Suprapubic skin (tissue), 4 donors: ENCODE measurements at regions not wholly inside any gene's neighbourhood (a gene's known extent, or its start where the extent isn't known, plus 50 kb on each side); places are given as distances from the start of the nearest gene placed in this dataset.

Source experiments
- DNase-seq, 2 donors: peaks; one replicate each; pipeline ENCODE4 v3.0.0-alpha.2; 2019; ENCODE audit warnings: low spot score in 2 of 2
- H3K27ac ChIP-seq: fragments of 200-600 bp; sonication (generic); one replicate; pipeline ENCODE4 v1.5.1; 2019
- H3K27me3 ChIP-seq: fragments of 200-600 bp; sonication (generic); one replicate; pipeline ENCODE4 v1.5.1; 2019
- H3K36me3 ChIP-seq: fragments of 200-600 bp; sonication (generic); one replicate; pipeline ENCODE4 v1.5.1; 2019
- H3K4me1 ChIP-seq: fragments of 200-600 bp; sonication (generic); one replicate; pipeline ENCODE4 v1.5.1; 2019
- H3K4me3 ChIP-seq: fragments of 200-600 bp; sonication (generic); one replicate; pipeline ENCODE4 v1.5.1; 2019; ENCODE audit warnings: mild to moderate bottlenecking
- H3K9me3 ChIP-seq: fragments of 200-600 bp; sonication (generic); one replicate; pipeline ENCODE4 v1.5.1; 2019
- CTCF ChIP-seq, 2 donors: fragments of 200-600 bp in 1 of 2; fragments of 450-650 bp in 1 of 2; sonication (generic) in 1 of 2; IDR thresholded peaks; one replicate each; pipeline ENCODE4 v1.5.1; 2016 to 2019; ENCODE audit warnings: antibody characterized with exemption in 2 of 2, mild to moderate bottlenecking in 1 of 2, moderate library complexity in 1 of 2
- EP300 ChIP-seq: sonication (generic); formaldehyde crosslinking; IDR thresholded peaks from one replicate; pipeline ENCODE4 v1.6.1; 2017; ENCODE audit warnings: antibody characterized with exemption
- POLR2A ChIP-seq, 2 donors: fragments of 450-650 bp; IDR thresholded peaks; one replicate each; pipeline ENCODE4 v1.6.1; 2017; ENCODE audit warnings: antibody characterized with exemption in 2 of 2, mild to moderate bottlenecking in 2 of 2, moderate library complexity in 2 of 2
- POLR2AphosphoS5 ChIP-seq, 3 donors: sonication (generic); formaldehyde crosslinking; IDR thresholded peaks; one replicate each; pipeline ENCODE4 v1.6.1; 2017; ENCODE audit warnings: antibody characterized with exemption in 3 of 3
- WGBS: methylation state at CpG from one replicate; pipeline ENCODE4 v1.1.5; 2018; 5-methylcytosine and 5-hydroxymethylcytosine counted together

- no peak for DNase-seq
- H3K4me1 ChIP-seq: peaks cover 99% of the 10 kb centered on the region
- H3K9me3 ChIP-seq: no peaks in the 10 kb centered on the region
- no peaks in the 10 kb centered on the region for H3K27me3 ChIP-seq
- no peak overlapping the region for H3K27ac ChIP-seq
- TF ChIP-seq POLR2AphosphoS5 (IDR thresholded peaks at IDR 0.05): no peak
- no peak for TF ChIP-seq POLR2A (IDR thresholded peaks at IDR 0.05)
- no peak for TF ChIP-seq CTCF (IDR thresholded peaks at IDR 0.05)
- TF ChIP-seq EP300: no peak
- WGBS: no CpG with 5 or more reads among the region's 11 CpGs
- H3K36me3 ChIP-seq: no peaks in the 10 kb centered on the region
- no peak overlapping the region for H3K4me3 ChIP-seq
Observed at GRCh38 chr17:77379065-77379428, 238.3 kb downstream of the SEC14L1 start.

- 68% methylated on average over 5 of the region's 6 CpGs for WGBS
- H3K27me3 ChIP-seq: no peaks in the 10 kb centered on the region
- peaks cover 100% of the 10 kb centered on the region for H3K4me1 ChIP-seq
- no peak overlapping the region for H3K27ac ChIP-seq
- no peak for TF ChIP-seq EP300
- no peak for TF ChIP-seq POLR2A (IDR thresholded peaks at IDR 0.05)
- no peak for TF ChIP-seq POLR2AphosphoS5 (IDR thresholded peaks at IDR 0.05)
- TF ChIP-seq CTCF (IDR thresholded peaks at IDR 0.05): no peak
- H3K36me3 ChIP-seq: no peaks in the 10 kb centered on the region
- H3K4me3 ChIP-seq: no peak overlapping the region
- DNase-seq: no peak
- no peaks in the 10 kb centered on the region for H3K9me3 ChIP-seq
Observed at GRCh38 chr17:77379832-77380231, 239.1 kb downstream of the SEC14L1 start.

GRCh38 chr17:77380395-77381184, 239.8 kb downstream of the SEC14L1 start:
- Histone ChIP-seq H3K27ac (no peak overlapping the region), H3K36me3 (no peaks in the 10 kb centered on the region), H3K9me3 (no peaks in the 10 kb centered on the region), H3K27me3 (no peaks in the 10 kb centered on the region), H3K4me3 (no peak overlapping the region), H3K4me1 (peaks cover 100% of the 10 kb centered on the region)
- no peak for TF ChIP-seq EP300
- TF ChIP-seq CTCF (IDR thresholded peaks at IDR 0.05): no peak
- no peak for TF ChIP-seq POLR2A (IDR thresholded peaks at IDR 0.05)
- TF ChIP-seq POLR2AphosphoS5 (IDR thresholded peaks at IDR 0.05): no peak
- 86% methylated on average over 9 of the region's 11 CpGs for WGBS
- no peak for DNase-seq

- WGBS: 73% methylated on average over 3 of the region's 4 CpGs
- no peaks in the 10 kb centered on the region for H3K9me3 ChIP-seq
- H3K36me3 ChIP-seq: no peaks in the 10 kb centered on the region
- H3K4me3 ChIP-seq: no peak overlapping the region
- H3K4me1 ChIP-seq: peaks cover 100% of the 10 kb centered on the region
- DNase-seq: no peak
- no peak overlapping the region for H3K27ac ChIP-seq
- TF ChIP-seq CTCF (IDR thresholded peaks at IDR 0.05): no peak
- TF ChIP-seq EP300: no peak
- TF ChIP-seq POLR2A (IDR thresholded peaks at IDR 0.05): no peak
- TF ChIP-seq POLR2AphosphoS5 (IDR thresholded peaks at IDR 0.05): no peak
- H3K27me3 ChIP-seq: no peaks in the 10 kb centered on the region
Observed at GRCh38 chr17:77381185-77381700, 240.5 kb downstream of the SEC14L1 start.

GRCh38 chr17:77381731-77382130, 241.0 kb downstream of the SEC14L1 start:
- Histone ChIP-seq H3K9me3 (no peaks in the 10 kb centered on the region), H3K4me3 (no peak overlapping the region), H3K4me1 (peaks cover 100% of the 10 kb centered on the region), H3K27me3 (no peaks in the 10 kb centered on the region), H3K27ac (no peak overlapping the region), H3K36me3 (no peaks in the 10 kb centered on the region)
- TF ChIP-seq CTCF (IDR thresholded peaks at IDR 0.05): no peak
- TF ChIP-seq EP300: no peak
- no peak for TF ChIP-seq POLR2AphosphoS5 (IDR thresholded peaks at IDR 0.05)
- TF ChIP-seq POLR2A (IDR thresholded peaks at IDR 0.05): no peak
- 86% methylated on average over 8 of the region's 8 CpGs for WGBS
- DNase-seq: no peak
